Activated CD8-positive, alpha-beta memory T cell treated with anti-CD3 and anti-CD28 coated beads, Interleukin-2, amount 50 U/mL, for 24 hours (primary cell): ENCODE measurements at regions not wholly inside any gene's neighbourhood (a gene's known extent, or its start where the extent isn't known, plus 50 kb on each side); places are given as distances from the start of the nearest gene placed in this dataset.
"Not testable (repeated sequence)": the region's sequence is repeated elsewhere in the genome, so short reads cannot be mapped to it uniquely, and the experiment has no call there.

ENCODE experiments used
- DNase-seq: peaks from one replicate; pipeline ENCODE4 v3.0.0-alpha.2; 2020; ENCODE audit errors: extremely low read depth

DNA sequence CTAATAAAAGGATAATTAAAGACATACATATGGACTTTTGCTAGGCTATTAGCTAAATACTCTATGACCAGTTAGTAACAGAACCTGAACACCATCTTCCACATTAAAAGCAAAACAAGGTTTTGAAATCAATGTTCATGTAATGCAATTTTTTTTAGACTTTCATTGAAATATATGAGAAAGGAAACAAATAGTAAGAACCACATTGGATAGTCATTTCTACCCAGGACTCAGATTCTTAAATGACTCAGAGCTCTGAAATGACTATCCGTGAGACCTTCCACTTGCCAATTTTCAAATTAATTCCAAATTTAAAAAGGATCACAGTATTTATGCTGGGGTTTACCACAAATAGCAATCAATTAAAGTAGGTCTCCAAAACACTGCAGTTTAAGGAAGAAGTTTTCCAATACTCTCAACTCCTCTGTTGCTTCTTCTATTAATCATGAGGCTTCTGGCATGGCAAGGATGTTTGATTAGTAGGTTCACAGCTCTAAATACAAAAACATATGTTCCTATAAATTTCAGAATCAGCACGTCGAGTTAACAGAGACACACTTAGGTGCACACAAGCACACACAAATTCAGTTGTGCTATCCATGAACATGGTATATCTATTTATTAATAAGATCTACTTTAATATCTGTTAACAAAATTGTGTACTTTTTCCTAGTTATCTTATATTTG, 841.0 kb downstream of the RNF144A start:
- DNase-seq: no peak

DNA sequence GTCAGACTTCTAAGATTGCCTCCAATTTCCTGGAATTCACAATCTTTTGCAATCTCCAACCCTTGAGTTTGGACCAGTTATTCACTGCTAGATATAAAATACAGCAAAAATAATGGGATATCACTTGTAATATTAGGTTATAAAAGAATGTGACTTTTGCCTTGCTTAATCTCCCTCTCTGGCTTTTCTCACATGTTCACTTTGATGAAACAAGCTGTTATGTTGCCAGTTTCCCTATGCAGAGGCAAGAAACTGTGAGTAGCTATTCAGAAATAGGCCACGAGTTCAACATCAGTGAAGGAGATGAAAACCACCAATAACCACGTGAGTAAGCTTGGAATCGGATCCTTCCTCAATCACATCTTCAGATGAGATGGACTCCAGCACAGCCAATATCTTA, 842.7 kb downstream of the RNF144A start:
- no peak for DNase-seq

GRCh38 chr2:7763418-7763817, 846.2 kb downstream of the RNF144A start:
- DNase-seq: not testable (repeated sequence)

DNA sequence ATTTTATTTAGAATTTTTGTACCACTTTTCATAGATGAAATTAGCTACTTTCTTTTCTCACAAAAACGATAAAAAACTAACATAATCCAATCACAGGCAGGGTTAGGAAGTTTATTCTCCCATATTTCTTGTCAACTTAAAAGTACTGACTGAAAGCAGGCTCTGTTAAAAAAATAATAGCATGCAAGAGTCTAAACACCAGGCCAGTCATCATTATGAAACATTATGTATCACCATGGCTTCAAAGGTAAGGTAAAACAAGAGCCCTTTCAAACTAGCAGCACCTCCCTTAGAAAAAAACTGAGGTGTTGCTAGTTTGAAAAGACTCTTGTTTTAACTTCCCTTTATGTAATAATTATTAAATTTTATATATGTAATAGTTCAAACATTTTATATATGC, 848.0 kb downstream of the RNF144A start:
- no peak for DNase-seq

GRCh38 chr2:7766088-7766722, 849.0 kb downstream of the RNF144A start:
- no peak for DNase-seq

DNA sequence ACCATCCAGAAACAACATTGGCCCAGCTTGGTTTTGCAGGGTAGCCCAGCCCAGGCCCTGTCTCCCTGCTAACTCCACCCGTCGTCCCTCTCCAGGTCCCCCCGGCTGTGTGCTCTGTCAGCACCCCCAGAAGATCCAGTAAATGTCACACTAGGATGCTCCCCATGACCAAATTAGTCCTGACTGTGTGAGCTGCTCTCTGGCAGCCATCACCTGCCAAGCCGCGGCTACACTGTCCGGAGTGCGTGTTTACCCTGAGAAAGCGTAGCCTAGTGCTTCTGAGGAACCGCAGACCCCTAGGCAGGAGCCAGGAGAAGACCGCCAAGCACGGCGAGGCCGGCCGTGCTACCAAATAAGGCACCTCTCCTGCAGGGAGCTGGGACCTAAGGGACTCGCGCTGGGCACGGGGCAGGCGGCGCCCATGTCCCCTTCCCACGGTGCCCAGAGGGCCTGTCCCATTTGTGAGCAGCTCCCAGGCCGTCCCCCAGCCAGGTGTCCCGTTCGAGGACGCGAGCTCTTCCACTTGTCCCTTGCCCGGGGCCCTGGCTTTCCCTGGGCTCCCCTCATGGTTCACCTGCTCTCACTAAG, 849.9 kb downstream of the RNF144A start:
- DNase-seq: no peak

- no peak for DNase-seq
Observed at GRCh38 chr2:7767902-7768301, 850.7 kb downstream of the RNF144A start.

DNA sequence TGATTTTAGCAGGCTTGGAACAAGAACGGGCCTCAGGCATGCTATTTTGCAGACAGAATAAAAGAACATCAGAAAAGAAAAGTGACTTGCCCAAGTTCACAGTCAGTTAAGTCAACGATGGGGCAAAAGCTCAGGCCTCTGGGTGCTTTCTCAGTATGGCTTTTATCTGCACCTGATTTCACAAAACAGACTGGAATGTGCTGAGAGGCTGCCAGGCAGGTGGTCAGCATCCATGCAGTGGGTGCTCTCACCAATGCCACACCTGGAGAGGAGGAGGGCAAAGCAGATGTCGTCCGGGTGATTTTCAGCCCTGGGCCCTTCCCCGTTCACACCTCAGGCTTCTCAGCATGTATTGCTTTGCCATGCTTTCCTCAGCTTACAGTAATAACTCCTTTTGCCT, 854.6 kb downstream of the RNF144A start:
- no peak for DNase-seq

DNA sequence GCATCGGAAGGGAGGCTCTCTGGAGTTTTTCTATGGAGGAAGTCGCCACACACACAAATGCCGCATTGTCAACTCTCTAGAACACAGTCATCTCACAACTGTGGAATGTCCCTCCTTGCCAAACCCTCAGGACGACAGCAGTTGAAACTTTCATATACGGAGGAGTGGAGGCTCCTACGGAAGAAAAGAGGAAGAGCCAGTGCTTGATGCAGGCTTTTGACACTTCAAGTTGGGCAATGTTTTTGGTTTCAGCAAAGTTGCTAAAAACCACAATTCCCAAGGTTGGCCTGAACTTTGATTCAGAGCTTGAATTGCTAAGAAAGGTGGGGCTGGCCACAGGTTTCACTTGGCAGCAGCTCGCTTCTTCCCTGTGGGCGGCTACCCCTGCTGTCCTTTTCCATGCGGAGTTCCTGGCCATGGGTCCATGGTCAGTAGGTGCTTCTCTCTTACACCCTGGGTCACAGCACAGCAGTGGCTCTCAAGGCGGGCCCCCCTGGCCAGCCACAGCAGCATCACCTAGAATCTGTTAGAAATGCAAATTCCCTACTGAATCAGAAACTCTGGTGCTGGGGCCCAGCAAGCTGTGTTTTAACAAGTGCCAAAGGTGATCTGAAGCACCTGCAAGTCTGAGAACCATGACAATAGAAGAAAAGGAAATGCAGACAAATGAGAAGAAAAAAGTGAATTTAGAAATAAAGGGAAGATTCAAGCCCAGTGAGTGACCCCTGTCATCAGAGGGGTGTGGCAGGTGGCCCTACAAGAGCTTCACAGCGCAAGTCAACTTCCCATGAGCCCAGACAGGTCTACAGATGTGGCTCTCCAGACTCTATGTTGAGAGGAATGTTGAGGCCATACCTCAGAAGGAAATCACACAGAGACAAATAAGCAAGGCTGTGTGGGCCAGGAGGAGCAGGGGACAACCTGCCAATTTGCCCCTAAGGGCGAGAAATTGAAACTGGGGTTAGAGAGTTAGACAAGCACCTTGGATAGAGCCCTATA, 856.4 kb downstream of the RNF144A start:
- no peak for DNase-seq

DNA sequence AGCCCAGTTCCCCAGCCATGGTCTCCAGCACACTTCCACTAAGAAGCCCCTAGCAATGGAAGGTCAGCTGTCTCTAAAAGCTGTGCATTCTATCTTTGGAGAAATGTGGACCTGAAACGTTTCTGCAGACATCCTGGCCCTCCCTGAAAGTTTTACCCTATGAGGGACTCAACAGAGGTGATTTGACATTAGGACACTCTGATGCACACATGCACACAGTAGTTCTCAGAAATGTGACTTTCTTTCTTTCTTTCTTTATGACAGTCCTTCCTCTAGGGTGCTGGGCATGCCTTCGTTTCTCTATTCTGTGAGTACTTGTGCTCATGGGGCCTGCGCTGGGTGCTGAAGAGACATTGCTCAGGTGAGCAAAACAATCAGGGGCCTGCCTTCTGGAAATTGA, 857.3 kb downstream of the RNF144A start:
- DNase-seq: no peak

- DNase-seq: no peak
Observed at GRCh38 chr2:7777668-7778067, 860.5 kb downstream of the RNF144A start.

- no peak for DNase-seq
Observed at GRCh38 chr2:7780321-7780720, 863.1 kb downstream of the RNF144A start.

GRCh38 chr2:7785700-7786099, 868.5 kb downstream of the RNF144A start:
- DNase-seq: no peak

- DNase-seq: no peak
Observed at GRCh38 chr2:7788736-7789135, 871.5 kb downstream of the RNF144A start.

GRCh38 chr2:7792031-7792651, 874.9 kb downstream of the RNF144A start:
- no peak for DNase-seq

- DNase-seq: no peak
Observed at GRCh38 chr2:7795778-7796563, 878.8 kb downstream of the RNF144A start.

DNA sequence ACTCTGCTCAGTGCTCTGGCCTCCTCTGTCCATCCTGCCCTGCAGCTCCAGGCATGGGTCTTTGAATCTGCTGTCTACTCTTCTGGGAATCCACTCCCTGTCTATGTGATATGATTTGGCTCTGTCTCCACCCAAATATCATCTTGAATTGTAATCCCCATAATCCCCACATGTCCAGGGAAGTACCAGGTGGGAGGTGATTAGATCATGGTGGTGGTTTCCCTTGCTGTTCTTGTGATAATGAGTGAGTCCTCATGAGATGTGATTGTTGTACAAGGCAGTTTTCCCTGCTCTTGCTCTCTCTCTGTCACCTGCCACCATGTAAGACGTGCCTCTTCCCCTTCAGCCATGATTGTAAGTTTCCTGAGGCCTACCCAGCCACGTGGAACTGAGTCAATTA, 881.8 kb upstream of the ID2 start:
- DNase-seq: no peak

GRCh38 chr2:7801212-7801611, 880.6 kb upstream of the ID2 start:
- no peak for DNase-seq

- DNase-seq: no peak
Observed at GRCh38 chr2:7803515-7803914, 878.3 kb upstream of the ID2 start.

- DNase-seq: no peak
Observed at GRCh38 chr2:7809640-7810039, 872.2 kb upstream of the ID2 start.

- DNase-seq: no peak
Observed at GRCh38 chr2:7811073-7811472, 870.8 kb upstream of the ID2 start.
